Neural progenitor cell (in vitro differentiated cells): ENCODE measurements at regions not wholly inside any gene's neighbourhood (a gene's known extent, or its start where the extent isn't known, plus 50 kb on each side); places are given as distances from the start of the nearest gene placed in this dataset.

Experiments
- DNase-seq: peaks from one replicate; pipeline ENCODE4 v3.0.0-alpha.2; 2016; ENCODE audit warnings: low spot score
- H2AFZ ChIP-seq: fragments of 200-600 bp; sonication (generic); replicated peaks from 2 replicates; pipeline ENCODE4 v1.6.1; 2016; ENCODE audit warnings: antibody characterized with exemption
- H3F3A ChIP-seq: fragments of 200-600 bp; sonication (generic); 2 replicates; pipeline ENCODE4 v1.6.1; 2016; ENCODE audit warnings: antibody characterized with exemption, low read depth
- H3K27ac ChIP-seq: fragments of 200-600 bp; sonication (generic); 2 replicates; pipeline ENCODE4 v1.5.1; 2016; ENCODE audit warnings: mild to moderate bottlenecking
- H3K27me3 ChIP-seq: fragments of 200-600 bp; sonication (generic); 2 replicates; pipeline ENCODE4 v1.6.1; 2016; ENCODE audit warnings: mild to moderate bottlenecking, moderate library complexity
- H3K36me3 ChIP-seq: fragments of 200-600 bp; sonication (generic); 2 replicates; pipeline ENCODE4 v1.5.1; 2016
- H3K4me1 ChIP-seq: fragments of 200-600 bp; sonication (generic); 2 replicates; pipeline ENCODE4 v1.6.1; 2016; ENCODE audit warnings: mixed run types
- H3K4me2 ChIP-seq: fragments of 200-600 bp; sonication (generic); 2 replicates; pipeline ENCODE4 v1.6.1; 2016
- H3K4me3 ChIP-seq: fragments of 200-600 bp; sonication (generic); 2 replicates; pipeline ENCODE4 v1.5.1; 2016
- H3K79me2 ChIP-seq: fragments of 200-600 bp; sonication (generic); 2 replicates; pipeline ENCODE4 v1.6.1; 2016; ENCODE audit warnings: low read depth
- H3K9ac ChIP-seq: fragments of 200-600 bp; sonication (generic); 2 replicates; pipeline ENCODE4 v1.6.1; 2016
- H3K9me3 ChIP-seq: fragments of 200-600 bp; sonication (generic); 2 replicates; pipeline ENCODE4 v1.5.1; 2016; ENCODE audit warnings: low read depth
- H4K20me1 ChIP-seq: fragments of 200-600 bp; sonication (generic); 2 replicates; pipeline ENCODE4 v1.6.1; 2016; ENCODE audit warnings: low read depth
- H3K27ac Mint-ChIP-seq: 3 replicates; pipeline ENCODE4 v1.8.0; 2021; ENCODE audit warnings: mixed read lengths
- H3K27me3 Mint-ChIP-seq: 2 replicates; pipeline ENCODE4 v1.8.0; 2022; ENCODE audit warnings: low read depth, mild to moderate bottlenecking, inconsistent platforms, moderate library complexity, mixed read lengths; ENCODE audit not compliant: insufficient read depth
- H3K36me3 Mint-ChIP-seq: 3 replicates; pipeline ENCODE4 v1.8.0; 2021; ENCODE audit warnings: mixed read lengths
- H3K4me1 Mint-ChIP-seq: 3 replicates; pipeline ENCODE4 v1.8.0; 2021; ENCODE audit warnings: mixed read lengths
- H3K4me3 Mint-ChIP-seq: 3 replicates; pipeline ENCODE4 v1.8.0; 2021; ENCODE audit warnings: mild to moderate bottlenecking, moderate library complexity, mixed read lengths
- H3K9me3 Mint-ChIP-seq: 3 replicates; pipeline ENCODE4 v1.8.0; 2020; ENCODE audit warnings: mixed read lengths
- EZH2 ChIP-seq: fragments of 200-600 bp; sonication (generic); IDR thresholded peaks from 2 replicates; pipeline ENCODE4 v1.6.1; 2017; ENCODE audit warnings: antibody characterized with exemption, mild to moderate bottlenecking, moderate library complexity
- EZH2phosphoT487 ChIP-seq: fragments of 200-600 bp; sonication (generic); IDR thresholded peaks from 2 replicates; pipeline ENCODE4 v1.6.1; 2017; ENCODE audit warnings: antibody characterized with exemption
- TF ChIP-seq, protein P1 (sequence below): fragments of 200-600 bp; sonication (generic); IDR thresholded peaks from 2 replicates; pipeline ENCODE4 v1.5.1; 2017; ENCODE audit warnings: antibody characterized with exemption, mild to moderate bottlenecking

DNA sequence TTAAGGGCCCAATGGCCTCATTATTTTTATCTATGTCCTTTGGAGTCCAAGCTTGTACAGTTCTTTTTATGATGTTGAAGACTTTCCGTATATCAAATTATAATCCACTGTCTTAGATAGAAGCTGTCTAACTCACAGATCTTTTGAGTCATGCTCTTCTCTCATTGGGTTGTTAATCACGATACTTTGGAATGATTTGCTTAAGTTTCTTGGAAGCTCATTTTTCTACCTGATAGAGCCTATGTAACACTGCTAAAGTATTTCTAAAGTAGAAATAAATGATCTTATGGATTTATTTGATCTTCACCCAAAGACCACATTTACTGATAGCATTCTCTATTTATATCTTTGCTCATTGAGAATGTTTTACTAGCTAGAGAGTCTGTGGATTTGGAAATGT lies 1554.1 kb downstream of the PLA2G4A start:
- H3K36me3 Mint-ChIP-seq: no peaks in the 10 kb centered on the region
- no peak overlapping the region for H3K4me3 Mint-ChIP-seq
- Histone ChIP-seq H2AFZ (no peak overlapping the region), H4K20me1 (no peaks in the 10 kb centered on the region), H3K4me3 (no peak overlapping the region), H3K36me3 (no peaks in the 10 kb centered on the region), H3K27ac (no peak overlapping the region), H3K9me3 (no peaks in the 10 kb centered on the region), H3K79me2 (no peaks in the 10 kb centered on the region), H3K9ac (no peak overlapping the region), H3K27me3 (no peaks in the 10 kb centered on the region), H3F3A (no peaks in the 10 kb centered on the region), H3K4me1 (no peaks in the 10 kb centered on the region), H3K4me2 (no peak overlapping the region)
- no peaks in the 10 kb centered on the region for H3K27me3 Mint-ChIP-seq
- TF ChIP-seq, protein P1, sequence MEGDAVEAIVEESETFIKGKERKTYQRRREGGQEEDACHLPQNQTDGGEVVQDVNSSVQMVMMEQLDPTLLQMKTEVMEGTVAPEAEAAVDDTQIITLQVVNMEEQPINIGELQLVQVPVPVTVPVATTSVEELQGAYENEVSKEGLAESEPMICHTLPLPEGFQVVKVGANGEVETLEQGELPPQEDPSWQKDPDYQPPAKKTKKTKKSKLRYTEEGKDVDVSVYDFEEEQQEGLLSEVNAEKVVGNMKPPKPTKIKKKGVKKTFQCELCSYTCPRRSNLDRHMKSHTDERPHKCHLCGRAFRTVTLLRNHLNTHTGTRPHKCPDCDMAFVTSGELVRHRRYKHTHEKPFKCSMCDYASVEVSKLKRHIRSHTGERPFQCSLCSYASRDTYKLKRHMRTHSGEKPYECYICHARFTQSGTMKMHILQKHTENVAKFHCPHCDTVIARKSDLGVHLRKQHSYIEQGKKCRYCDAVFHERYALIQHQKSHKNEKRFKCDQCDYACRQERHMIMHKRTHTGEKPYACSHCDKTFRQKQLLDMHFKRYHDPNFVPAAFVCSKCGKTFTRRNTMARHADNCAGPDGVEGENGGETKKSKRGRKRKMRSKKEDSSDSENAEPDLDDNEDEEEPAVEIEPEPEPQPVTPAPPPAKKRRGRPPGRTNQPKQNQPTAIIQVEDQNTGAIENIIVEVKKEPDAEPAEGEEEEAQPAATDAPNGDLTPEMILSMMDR: no peak
- TF ChIP-seq EZH2: no peak
- TF ChIP-seq EZH2phosphoT487: no peak
- DNase-seq: no peak
- H3K4me1 Mint-ChIP-seq: no peaks in the 10 kb centered on the region
- H3K9me3 Mint-ChIP-seq: no peaks in the 10 kb centered on the region
- H3K27ac Mint-ChIP-seq: no peak overlapping the region

DNA sequence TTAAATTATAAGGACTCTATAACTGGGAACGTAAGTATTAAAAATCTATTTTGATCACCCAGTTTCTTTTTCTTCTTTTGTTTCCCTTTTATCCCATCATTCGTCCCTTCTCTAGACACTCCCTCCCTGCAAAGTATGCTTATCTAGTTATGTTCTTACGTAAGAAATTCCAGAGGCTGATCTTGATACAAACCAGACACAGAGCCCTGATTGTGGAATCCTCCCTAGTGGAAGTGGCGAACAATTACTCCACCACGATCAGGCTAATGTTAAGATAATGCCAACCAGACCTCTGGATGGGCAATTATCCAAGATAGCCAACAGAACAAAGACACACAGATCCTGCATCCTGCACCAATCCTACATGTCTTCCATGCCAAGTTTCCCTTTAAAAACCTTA lies 1557.4 kb downstream of the PLA2G4A start:
- Histone ChIP-seq H3K4me1 (no peaks in the 10 kb centered on the region), H3K79me2 (no peaks in the 10 kb centered on the region), H3K27ac (no peak overlapping the region), H3F3A (no peaks in the 10 kb centered on the region), H3K36me3 (no peaks in the 10 kb centered on the region), H3K27me3 (no peaks in the 10 kb centered on the region), H3K9ac (no peak overlapping the region), H3K4me3 (no peak overlapping the region), H3K4me2 (no peak overlapping the region), H4K20me1 (no peaks in the 10 kb centered on the region), H2AFZ (no peak overlapping the region), H3K9me3 (no peaks in the 10 kb centered on the region)
- Mint-ChIP-seq H3K4me3 (no peak overlapping the region), H3K9me3 (no peaks in the 10 kb centered on the region), H3K27me3 (no peaks in the 10 kb centered on the region), H3K36me3 (no peaks in the 10 kb centered on the region), H3K27ac (no peak overlapping the region), H3K4me1 (no peaks in the 10 kb centered on the region)
- TF ChIP-seq EZH2: no peak
- TF ChIP-seq, protein P1: no peak
- no peak for TF ChIP-seq EZH2phosphoT487
- DNase-seq: no peak

DNA sequence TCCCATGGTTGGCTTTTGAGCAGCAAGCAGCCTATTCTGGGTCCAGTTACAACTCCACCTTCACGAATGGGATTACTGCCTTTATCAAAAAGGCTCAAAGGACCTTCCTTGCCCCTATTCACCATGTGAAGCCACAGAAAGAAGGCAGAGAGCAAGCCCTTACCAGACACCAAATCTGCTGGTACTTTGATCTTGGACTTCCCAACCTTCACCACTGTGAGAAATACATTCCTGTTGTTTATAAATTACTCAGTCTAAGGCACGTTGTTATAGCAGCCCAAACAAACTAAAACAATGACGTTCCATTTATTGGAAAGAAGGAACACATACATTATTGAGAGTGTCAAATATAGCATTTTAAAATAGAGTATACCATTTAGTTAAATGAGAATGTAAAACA lies 1557.9 kb downstream of the PLA2G4A start:
- H4K20me1 ChIP-seq: no peaks in the 10 kb centered on the region
- peak; percentile 2 for DNase-seq
- no peak overlapping the region for H3K4me3 ChIP-seq
- no peak overlapping the region for H3K9ac ChIP-seq
- no peak overlapping the region for H3K27ac ChIP-seq
- H3K4me2 ChIP-seq: no peak overlapping the region
- H3F3A ChIP-seq: no peaks in the 10 kb centered on the region
- no peaks in the 10 kb centered on the region for H3K9me3 Mint-ChIP-seq
- TF ChIP-seq EZH2phosphoT487: no peak
- TF ChIP-seq EZH2: no peak
- TF ChIP-seq, protein P1: no peak
- H3K4me3 Mint-ChIP-seq: no peak overlapping the region
- no peaks in the 10 kb centered on the region for H3K9me3 ChIP-seq
- H3K36me3 ChIP-seq: no peaks in the 10 kb centered on the region
- no peak overlapping the region for H2AFZ ChIP-seq
- H3K27me3 Mint-ChIP-seq: no peaks in the 10 kb centered on the region
- H3K79me2 ChIP-seq: no peaks in the 10 kb centered on the region
- H3K36me3 Mint-ChIP-seq: no peaks in the 10 kb centered on the region
- H3K4me1 ChIP-seq: no peaks in the 10 kb centered on the region
- no peaks in the 10 kb centered on the region for H3K27me3 ChIP-seq
- no peaks in the 10 kb centered on the region for H3K4me1 Mint-ChIP-seq
- no peak overlapping the region for H3K27ac Mint-ChIP-seq

DNA sequence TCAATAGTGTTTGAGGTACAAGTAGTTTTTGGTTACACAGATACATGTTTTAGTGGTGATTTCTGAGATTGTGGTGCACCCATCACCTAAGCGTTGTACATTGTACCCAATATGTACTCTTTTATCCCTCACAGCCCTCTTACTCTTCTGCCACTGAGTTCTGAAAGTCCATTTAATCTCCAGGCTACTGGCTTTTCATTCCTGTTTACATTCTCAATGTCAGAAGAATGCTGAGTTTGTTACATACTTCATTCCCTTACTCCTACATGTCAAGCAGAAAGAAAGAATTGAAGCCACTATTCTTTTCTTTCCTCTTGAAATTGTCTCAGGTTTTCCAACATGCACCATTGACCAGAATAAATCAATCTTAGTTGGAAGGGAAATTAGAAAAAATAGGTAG lies 1565.9 kb downstream of the PLA2G4A start:
- no peaks in the 10 kb centered on the region for H3K27me3 ChIP-seq
- no peak overlapping the region for H3K4me2 ChIP-seq
- no peak overlapping the region for H2AFZ ChIP-seq
- DNase-seq: no peak
- Mint-ChIP-seq H3K4me1 (no peaks in the 10 kb centered on the region), H3K27ac (no peak overlapping the region), H3K9me3 (no peaks in the 10 kb centered on the region), H3K27me3 (peaks cover 3% of the 10 kb centered on the region), H3K4me3 (no peak overlapping the region), H3K36me3 (no peaks in the 10 kb centered on the region)
- no peaks in the 10 kb centered on the region for H4K20me1 ChIP-seq
- no peaks in the 10 kb centered on the region for H3K79me2 ChIP-seq
- H3F3A ChIP-seq: no peaks in the 10 kb centered on the region
- H3K4me1 ChIP-seq: no peaks in the 10 kb centered on the region
- no peak overlapping the region for H3K9ac ChIP-seq
- no peaks in the 10 kb centered on the region for H3K9me3 ChIP-seq
- TF ChIP-seq EZH2 (no peak), EZH2phosphoT487 (no peak)
- TF ChIP-seq, protein P1: no peak
- H3K4me3 ChIP-seq: no peak overlapping the region
- H3K36me3 ChIP-seq: no peaks in the 10 kb centered on the region
- no peak overlapping the region for H3K27ac ChIP-seq
